ENCODE measurements at regions not wholly inside any gene's neighbourhood (a gene's known extent, or its start where the extent isn't known, plus 50 kb on each side); places are given as distances from the start of the nearest gene placed in this dataset.
A peak's percentile ranks its signal among the peaks of the same experiment; 100 is the strongest.

DNA sequence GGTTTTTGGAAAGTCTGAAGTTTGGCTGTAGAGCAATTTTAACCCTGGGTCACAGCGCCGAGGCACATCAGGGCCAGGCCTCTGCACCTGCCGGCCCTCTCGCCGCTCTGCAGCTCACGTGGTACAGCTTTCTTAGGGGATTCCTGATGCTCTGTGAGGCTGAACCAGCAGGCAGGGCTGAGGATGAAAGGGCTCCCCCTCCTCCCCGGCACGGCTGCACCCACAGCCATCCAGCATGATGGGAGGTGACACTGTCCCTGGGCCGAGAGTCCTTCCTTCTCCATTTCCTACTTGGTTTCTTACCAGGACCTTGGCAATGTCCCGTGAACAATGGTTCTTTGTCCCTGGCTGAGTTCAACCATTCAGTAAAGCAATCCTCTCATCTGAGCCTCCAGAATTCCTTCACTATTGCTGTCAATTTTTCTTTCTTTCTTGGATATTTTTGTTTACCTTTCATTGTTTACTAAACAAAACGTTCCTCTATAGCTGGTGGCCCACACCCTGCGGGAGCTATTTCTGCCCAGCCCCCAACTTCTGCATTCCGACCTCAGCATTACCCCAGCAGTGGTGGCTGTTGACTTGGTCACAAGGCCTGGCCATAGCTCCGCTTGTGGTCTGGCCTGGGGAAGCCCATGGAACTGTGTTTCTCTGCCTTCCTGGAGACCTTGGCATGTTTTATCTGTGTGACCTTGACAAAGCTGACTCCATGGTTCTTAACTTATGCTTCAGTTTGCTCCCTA is 172.8 kb upstream of the B3GAT1 start:
- intact Hi-C loops (cut with DNase I), result no loop called here
- TF ChIP-seq, protein P1, sequence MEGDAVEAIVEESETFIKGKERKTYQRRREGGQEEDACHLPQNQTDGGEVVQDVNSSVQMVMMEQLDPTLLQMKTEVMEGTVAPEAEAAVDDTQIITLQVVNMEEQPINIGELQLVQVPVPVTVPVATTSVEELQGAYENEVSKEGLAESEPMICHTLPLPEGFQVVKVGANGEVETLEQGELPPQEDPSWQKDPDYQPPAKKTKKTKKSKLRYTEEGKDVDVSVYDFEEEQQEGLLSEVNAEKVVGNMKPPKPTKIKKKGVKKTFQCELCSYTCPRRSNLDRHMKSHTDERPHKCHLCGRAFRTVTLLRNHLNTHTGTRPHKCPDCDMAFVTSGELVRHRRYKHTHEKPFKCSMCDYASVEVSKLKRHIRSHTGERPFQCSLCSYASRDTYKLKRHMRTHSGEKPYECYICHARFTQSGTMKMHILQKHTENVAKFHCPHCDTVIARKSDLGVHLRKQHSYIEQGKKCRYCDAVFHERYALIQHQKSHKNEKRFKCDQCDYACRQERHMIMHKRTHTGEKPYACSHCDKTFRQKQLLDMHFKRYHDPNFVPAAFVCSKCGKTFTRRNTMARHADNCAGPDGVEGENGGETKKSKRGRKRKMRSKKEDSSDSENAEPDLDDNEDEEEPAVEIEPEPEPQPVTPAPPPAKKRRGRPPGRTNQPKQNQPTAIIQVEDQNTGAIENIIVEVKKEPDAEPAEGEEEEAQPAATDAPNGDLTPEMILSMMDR (IDR thresholded peaks at IDR 0.05; ENCODE audit: borderline replicate concordance, extremely low read depth, insufficient read depth), result no peak
- no peak for FAIRE-seq
- Histone ChIP-seq H3K4me3 (ENCODE audit: low read length in 3 of 3) (no peak overlapping the region), H3K27me3 (ENCODE audit: control insufficient read depth, insufficient read depth, low read length) (no peaks in the 10 kb centered on the region), H3K36me3 (ENCODE audit: control insufficient read depth in 2 of 3, insufficient read depth in 3 of 3, low read length in 3 of 3) (no peaks in the 10 kb centered on the region), H3K9ac (ENCODE audit: low read length in 3 of 3) (no peak overlapping the region), H3K4me1 (ENCODE audit: control insufficient read depth in 2 of 3, insufficient read depth in 2 of 3, low read depth in 1 of 3, low read length in 3 of 3) (peaks cover 0 to 7% (median 0%) of the 10 kb centered on the region in 3 donors), H3K27ac (ENCODE audit: low read depth in 2 of 2, low read length in 2 of 2) (no peak overlapping the region), H3K9me3 (ENCODE audit: control insufficient read depth in 2 of 3, insufficient read depth in 1 of 3, low read length in 3 of 3) (no peaks in the 10 kb centered on the region)
- DNase-seq, result peak in 4 of 5 donors; percentile 75 to 88 (median 84)

GRCh38 chr11:134584001-134584561 is 172.0 kb upstream of the B3GAT1 start:
- Histone ChIP-seq H3K27me3 (ENCODE audit: control insufficient read depth, insufficient read depth, low read length) (no peaks in the 10 kb centered on the region), H3K36me3 (ENCODE audit: control insufficient read depth in 2 of 3, insufficient read depth in 3 of 3, low read length in 3 of 3) (no peaks in the 10 kb centered on the region), H3K27ac (ENCODE audit: low read depth in 2 of 2, low read length in 2 of 2) (no peak overlapping the region), H3K4me1 (ENCODE audit: control insufficient read depth in 2 of 3, insufficient read depth in 2 of 3, low read depth in 1 of 3, low read length in 3 of 3) (peaks cover 0 to 7% (median 0%) of the 10 kb centered on the region in 3 donors), H3K4me3 (ENCODE audit: low read length in 3 of 3) (no peak overlapping the region), H3K9ac (ENCODE audit: low read length in 3 of 3) (no peak overlapping the region), H3K9me3 (ENCODE audit: control insufficient read depth in 2 of 3, insufficient read depth in 1 of 3, low read length in 3 of 3) (no peaks in the 10 kb centered on the region)
- TF ChIP-seq, protein P1 (IDR thresholded peaks at IDR 0.05; ENCODE audit: borderline replicate concordance, extremely low read depth, insufficient read depth), result no peak
- intact Hi-C loops (cut with DNase I), result no loop called here
- DNase-seq (peak in 1 of 5 donors; percentile 19), FAIRE-seq (no peak)

DNA sequence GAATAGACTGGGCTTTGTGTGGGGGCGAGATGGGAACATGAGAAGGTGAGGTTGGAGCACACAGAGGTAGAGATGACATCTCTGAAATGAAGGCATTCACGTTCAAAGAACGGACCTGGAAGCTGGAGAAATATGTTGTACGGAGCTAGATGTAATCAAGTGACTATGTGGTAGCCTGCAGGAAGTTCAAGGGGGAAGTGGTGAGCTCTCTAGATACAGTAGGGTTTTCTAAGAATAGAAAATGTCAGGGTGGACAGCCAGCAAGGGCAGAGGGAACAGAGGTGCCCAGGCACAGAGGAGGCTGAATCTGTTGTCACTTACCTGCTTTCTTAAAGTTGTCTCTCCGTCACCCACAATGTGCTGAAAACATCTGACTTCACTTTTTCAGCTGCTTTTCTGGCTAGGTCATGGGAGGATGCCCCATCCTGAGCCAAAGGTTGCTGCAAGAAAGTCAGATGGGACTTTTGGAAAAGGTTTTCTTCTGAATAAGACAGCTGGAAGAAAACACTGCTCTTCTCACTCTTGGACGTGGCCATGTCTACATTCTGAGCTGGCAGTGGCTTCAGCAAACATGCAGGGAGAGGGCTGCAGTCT is 171.5 kb upstream of the B3GAT1 start:
- DNase-seq (no peak), FAIRE-seq (no peak)
- H3K36me3 ChIP-seq (ENCODE audit: control insufficient read depth in 2 of 3, insufficient read depth in 3 of 3, low read length in 3 of 3), result no peaks in the 10 kb centered on the region
- H3K27ac ChIP-seq (ENCODE audit: low read depth in 2 of 2, low read length in 2 of 2), result no peak overlapping the region
- H3K27me3 ChIP-seq (ENCODE audit: control insufficient read depth, insufficient read depth, low read length), result no peaks in the 10 kb centered on the region
- no peaks in the 10 kb centered on the region for H3K9me3 ChIP-seq (ENCODE audit: control insufficient read depth in 2 of 3, insufficient read depth in 1 of 3, low read length in 3 of 3)
- H3K9ac ChIP-seq (ENCODE audit: low read length in 3 of 3), result no peak overlapping the region
- TF ChIP-seq, protein P1 (IDR thresholded peaks at IDR 0.05; ENCODE audit: borderline replicate concordance, extremely low read depth, insufficient read depth), result no peak
- intact Hi-C loops (cut with DNase I), result no loop called here
- no peak overlapping the region for H3K4me3 ChIP-seq (ENCODE audit: low read length in 3 of 3)
- peaks cover 0 to 7% (median 0%) of the 10 kb centered on the region in 3 donors for H3K4me1 ChIP-seq (ENCODE audit: control insufficient read depth in 2 of 3, insufficient read depth in 2 of 3, low read depth in 1 of 3, low read length in 3 of 3)
